HepG2 (cell line): ENCODE measurements at regions not wholly inside any gene's neighbourhood (a gene's known extent, or its start where the extent isn't known, plus 50 kb on each side); places are given as distances from the start of the nearest gene placed in this dataset.

ENCODE experiments used
- ATAC-seq: fragments of 200-7000 bp; cut with Tn5 transposase; 3 replicates; pipeline ENCODE4 v1.9.1; 2020; ENCODE audit warnings: mild to moderate bottlenecking, moderate library complexity
- BruUV-seq: library from RNA; stranded (reverse); fragments of 400-500 nt; replicated peaks from 2 replicates; lab custom pipeline; 2021; lab: Mats Ljungman, UMichigan
- CTCF ChIA-PET: fragments of 300-600 bp; formaldehyde crosslinking; extraction: SDS; loops from one replicate; lab custom pipeline; 2021; ENCODE audit warnings: low total read pairs, inconsistent platforms, low intra/inter-chr PET ratio; lab: Yijun Ruan, JAX
- POLR2A ChIA-PET: fragments of 350-600 bp; sonication (Branson Sonifier 250); formaldehyde crosslinking; loops from one replicate; lab custom pipeline; 2020; ENCODE audit warnings: antibody characterized with exemption, inconsistent platforms; lab: Yijun Ruan, JAX
- DNase-seq: peaks from one replicate; pipeline ENCODE4 v3.0.0-alpha.2; 2015; ENCODE audit warnings: low spot score
- FAIRE-seq: peaks from 3 replicates; lab custom pipeline; 2011; peaks lifted over from hg19 to GRCh38; lab: Jason Lieb, UNC
- H2AFZ ChIP-seq: one replicate; pipeline ENCODE4 v1.6.1; 2011; ENCODE audit warnings: low read length, inconsistent platforms
- H3K27ac ChIP-seq: fragments of 300-600 bp; 3 replicates; pipeline ENCODE4 v1.8.0; 2011; ENCODE audit warnings: mixed run types, mild to moderate bottlenecking, mixed read lengths, low read length, inconsistent platforms; ENCODE audit not compliant: insufficient read depth; ENCODE audit errors: extremely low read length
- H3K27me3 ChIP-seq, 2 experiments: fragments of 200-600 bp in 1 of 2; 2 replicates in 1 of 2; 3 replicates in 1 of 2; pipeline versions ENCODE4 v1.6.0 to v1.8.0; 2011; ENCODE audit warnings: low read length in 2 of 2, mild to moderate bottlenecking in 2 of 2, moderate library complexity in 2 of 2, inconsistent platforms in 1 of 2; ENCODE audit not compliant: insufficient read depth in 2 of 2, control insufficient read depth in 1 of 2
- H3K36me3 ChIP-seq, 2 experiments: fragments of 200-600 bp in 1 of 2; replicated peaks in 1 of 2; 2 replicates in 1 of 2; 3 replicates in 1 of 2; pipeline versions ENCODE4 v1.5.1 to v1.8.0; 2011; ENCODE audit warnings: low read length in 2 of 2, inconsistent platforms in 1 of 2; ENCODE audit not compliant: insufficient read depth in 2 of 2, control insufficient read depth in 1 of 2
- H3K4me1 ChIP-seq: 2 replicates; pipeline ENCODE4 v1.5.1; 2012; ENCODE audit warnings: low read length, inconsistent platforms; ENCODE audit not compliant: insufficient read depth
- H3K4me2 ChIP-seq: 2 replicates; pipeline ENCODE4 v1.6.0; 2011; ENCODE audit warnings: low read depth, low read length, inconsistent platforms
- H3K4me3 ChIP-seq, 3 experiments: fragments of 200-600 bp in 1 of 3; sonication (generic), shearing (Covaris generic) in 1 of 3; replicated peaks in 1 of 3; 2 replicates each; pipeline ENCODE4 v1.5.1; 2011 to 2016; ENCODE audit warnings: low read length in 3 of 3, inconsistent platforms in 2 of 3, low read depth in 2 of 3, mild to moderate bottlenecking in 2 of 3, control low read depth in 1 of 3, mixed read lengths in 1 of 3; ENCODE audit not compliant: insufficient read depth in 1 of 3
- H3K79me2 ChIP-seq: one replicate; pipeline ENCODE4 v1.6.1; 2011; ENCODE audit warnings: low read length, inconsistent platforms; ENCODE audit not compliant: insufficient read depth
- H3K9ac ChIP-seq: 2 replicates; pipeline ENCODE4 v1.6.0; 2011; ENCODE audit warnings: mild to moderate bottlenecking, low read depth, low read length, inconsistent platforms; ENCODE audit not compliant: insufficient read depth
- H3K9me3 ChIP-seq: 2 replicates; pipeline ENCODE4 v1.5.1; 2012; ENCODE audit warnings: mild to moderate bottlenecking, low read length
- H4K20me1 ChIP-seq: 2 replicates; pipeline ENCODE4 v1.6.0; 2011; ENCODE audit warnings: inconsistent platforms, mild to moderate bottlenecking, low read length, moderate library complexity; ENCODE audit not compliant: insufficient read depth
- ESRRA ChIP-seq: sonication (generic); formaldehyde crosslinking; IDR thresholded peaks from 2 replicates; pipeline ENCODE4 v1.5.1; 2020; ENCODE audit warnings: mild to moderate bottlenecking, low read depth, missing genetic modification reagents
- GFI1 ChIP-seq: sonication (generic); formaldehyde crosslinking; IDR thresholded peaks from 2 replicates; pipeline ENCODE4 v1.5.0; 2020; ENCODE audit warnings: missing genetic modification reagents, mild to moderate bottlenecking, borderline replicate concordance
- NCOR1 ChIP-seq: fragments of 200-600 bp; sonication (generic); IDR thresholded peaks from 2 replicates; pipeline ENCODE4 v1.7.0; 2017; ENCODE audit warnings: antibody characterized with exemption, low read length, borderline replicate concordance
- NKX3-1 ChIP-seq: sonication (generic); formaldehyde crosslinking; IDR thresholded peaks from 2 replicates; pipeline ENCODE4 v1.5.0; 2020; ENCODE audit warnings: missing genetic modification reagents
- PBX3 ChIP-seq: sonication (generic); formaldehyde crosslinking; IDR thresholded peaks from 2 replicates; pipeline ENCODE4 v1.8.1; 2023; ENCODE audit warnings: missing genetic modification reagents, inconsistent platforms, borderline replicate concordance
- SSRP1 ChIP-seq: IDR thresholded peaks from 2 replicates; pipeline ENCODE4 v1.6.1; 2016; ENCODE audit warnings: control low read depth
- TRIM22 ChIP-seq: fragments of 450-650 bp; IDR thresholded peaks from 2 replicates; pipeline ENCODE4 v1.6.1; 2017
- ZNF224 ChIP-seq: sonication (generic); formaldehyde crosslinking; IDR thresholded peaks from 2 replicates; pipeline ENCODE4 v1.5.0; 2020; ENCODE audit warnings: mild to moderate bottlenecking, missing genetic modification reagents
- ZNF34 ChIP-seq: sonication (generic); formaldehyde crosslinking; IDR thresholded peaks from 2 replicates; pipeline ENCODE4 v1.4.0; 2020; ENCODE audit warnings: mild to moderate bottlenecking, missing genetic modification reagents, borderline replicate concordance
- ZNF362 ChIP-seq: sonication (generic); formaldehyde crosslinking; IDR thresholded peaks from 2 replicates; pipeline ENCODE4 v1.4.0; 2020; ENCODE audit warnings: missing genetic modification reagents, mild to moderate bottlenecking, borderline replicate concordance
- ZNF572 ChIP-seq: sonication (generic); formaldehyde crosslinking; IDR thresholded peaks from 2 replicates; pipeline ENCODE4 v1.5.1; 2020; ENCODE audit warnings: mild to moderate bottlenecking, missing genetic modification reagents
- ZXDC ChIP-seq: sonication (generic); formaldehyde crosslinking; IDR thresholded peaks from 2 replicates; pipeline ENCODE4 v1.5.0; 2020; ENCODE audit warnings: mild to moderate bottlenecking, missing genetic modification reagents
- WGBS: methylation state at CpG from one replicate; pipeline ENCODE4 v1.1.6; 2017; ENCODE audit warnings: low lambda C conversion rate; 5-methylcytosine and 5-hydroxymethylcytosine counted together
- in situ Hi-C: cut with HindIII; loops from 2 replicates; pipeline ENCODE4 v1.10.0; 2017; ENCODE audit warnings: low pct_unique_long_range_greater_than_20kb; ENCODE audit not compliant: extremely low pct_ligation_motif_present
- intact Hi-C: fragments of 100-400 bp; cut with micrococcal nuclease; formaldehyde crosslinking; loops from one replicate; pipeline ENCODE4 v1.10.0; 2022; ENCODE audit not compliant: unreplicated experiment

- TF ChIP-seq GFI1 (CRISPR knock-in tag) (no peak), PBX3 (CRISPR knock-in tag) (no peak), ZNF572 (CRISPR knock-in tag) (no peak), ESRRA (no peak), NCOR1 (no peak), ZXDC (no peak), ZNF224 (CRISPR knock-in tag) (no peak), ZNF362 (no peak), NKX3-1 (CRISPR knock-in tag) (no peak), TRIM22 (no peak), SSRP1 (no peak), ZNF34 (no peak)
- ATAC-seq (no peak), FAIRE-seq (no peak), DNase-seq (no peak)
- Histone ChIP-seq H3K4me3 (no peak overlapping the region), H3K79me2 (no peaks in the 10 kb centered on the region), H3K27me3 (0 out of 5 replicates have a peak, but pooled peaks cover 0 to 2% of the 10 kb centered on the region in 2 experiments), H3K9me3 (no peaks in the 10 kb centered on the region), H3K4me2 (no peak overlapping the region), H4K20me1 (no peaks in the 10 kb centered on the region), H3K9ac (no peak overlapping the region), H2AFZ (no peak overlapping the region), H3K4me1 (no peaks in the 10 kb centered on the region), H3K27ac (no peak overlapping the region), H3K36me3 (no peaks in the 10 kb centered on the region)
- intact Hi-C loops = no loop called here
- CTCF ChIA-PET = no interaction called here
- BruUV-seq = no TSS peak
- in situ Hi-C loops = no loop called here
- 4% methylated on average over 3 of the region's 4 CpGs for WGBS
- POLR2A ChIA-PET = no interaction called here
Measured at GRCh38 chr12:41772478-41772877, 372.2 kb downstream of the GXYLT1 start.
